Suprapubic skin (tissue), 3 donors: ENCODE measurements at regions not wholly inside any gene's neighbourhood (a gene's known extent, or its start where the extent isn't known, plus 50 kb on each side); places are given as distances from the start of the nearest gene placed in this dataset.

Experiments
- CTCF ChIP-seq, 2 donors: fragments of 200-600 bp in 1 of 2; fragments of 450-650 bp in 1 of 2; sonication (generic) in 1 of 2; IDR thresholded peaks; one replicate each; pipeline ENCODE4 v1.5.1; 2016 to 2019; ENCODE audit warnings: antibody characterized with exemption in 2 of 2, mild to moderate bottlenecking in 1 of 2, moderate library complexity in 1 of 2
- POLR2A ChIP-seq, 2 donors: fragments of 450-650 bp; IDR thresholded peaks; one replicate each; pipeline ENCODE4 v1.6.1; 2017; ENCODE audit warnings: antibody characterized with exemption in 2 of 2, mild to moderate bottlenecking in 2 of 2, moderate library complexity in 2 of 2

- TF ChIP-seq POLR2A (IDR thresholded peaks at IDR 0.05) (no peak), CTCF (IDR thresholded peaks at IDR 0.05) (no peak)
These were observed 474.7 kb downstream of the PID1 start for GRCh38 chr2:228796386-228796785.
